ENCODE measurements at regions not wholly inside any gene's neighbourhood (a gene's known extent, or its start where the extent isn't known, plus 50 kb on each side); places are given as distances from the start of the nearest gene placed in this dataset.

DNA sequence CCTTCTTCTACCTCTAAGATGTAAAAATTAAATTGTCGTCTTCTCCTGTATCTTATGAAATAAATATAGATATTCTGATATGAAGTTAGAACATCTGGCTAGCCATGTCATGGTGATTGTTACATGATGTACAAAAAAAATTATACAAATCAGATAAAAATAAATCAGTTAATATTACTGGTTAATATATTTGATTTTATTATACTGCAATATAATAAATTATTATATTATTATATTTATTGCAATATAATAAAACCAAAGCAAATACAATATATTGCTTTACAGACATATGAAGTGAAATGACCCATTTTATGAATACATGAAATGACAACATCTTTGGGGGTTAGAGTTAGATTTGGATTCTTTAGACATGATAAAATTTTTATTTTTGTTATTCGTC lies 72.3 kb upstream of the NAALADL2 start:
- no peak for TF ChIP-seq TEAD4 (IDR thresholded peaks at IDR 0.05)
- TF ChIP-seq ZBTB7A (IDR thresholded peaks at IDR 0.05; ENCODE audit: low read depth): no peak
- TF ChIP-seq NFIC (IDR thresholded peaks at IDR 0.05): no peak

DNA sequence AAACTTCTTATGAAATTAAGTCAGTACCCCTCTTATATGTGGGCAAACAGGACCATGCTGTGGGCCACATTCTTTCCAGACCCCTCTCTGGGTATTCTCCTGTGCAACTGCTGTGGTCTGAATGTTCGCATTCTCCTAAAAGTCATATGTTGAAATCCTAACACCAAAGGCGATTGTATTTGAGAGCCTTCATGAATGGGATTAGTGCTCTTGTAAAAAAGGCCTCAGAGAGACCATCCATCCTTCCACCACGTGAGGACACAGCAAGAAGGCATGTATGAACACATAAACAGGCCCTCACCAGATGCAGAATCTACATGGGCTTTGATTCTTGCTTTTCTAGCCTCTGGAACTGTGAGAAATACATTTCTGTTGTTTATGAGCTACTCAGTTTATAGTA lies 68.0 kb upstream of the NAALADL2 start:
- TF ChIP-seq NFIC (IDR thresholded peaks at IDR 0.05): no peak
- TF ChIP-seq YY1 (IDR thresholded peaks at IDR 0.05; ENCODE audit: low read depth): no peak
- TF ChIP-seq, protein P1, sequence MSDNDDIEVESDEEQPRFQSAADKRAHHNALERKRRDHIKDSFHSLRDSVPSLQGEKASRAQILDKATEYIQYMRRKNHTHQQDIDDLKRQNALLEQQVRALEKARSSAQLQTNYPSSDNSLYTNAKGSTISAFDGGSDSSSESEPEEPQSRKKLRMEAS (IDR thresholded peaks at IDR 0.05): no peak
- no peak for TF ChIP-seq RAD21 (IDR thresholded peaks at IDR 0.05; ENCODE audit: low read depth)
- TF ChIP-seq EP300 (IDR thresholded peaks at IDR 0.05; ENCODE audit: borderline replicate concordance): no peak
- TF ChIP-seq CEBPB (IDR thresholded peaks at IDR 0.05): no peak
- no peak for TF ChIP-seq FOXM1 (IDR thresholded peaks at IDR 0.05; ENCODE audit: borderline replicate concordance, low read depth)
- TF ChIP-seq, protein P2, sequence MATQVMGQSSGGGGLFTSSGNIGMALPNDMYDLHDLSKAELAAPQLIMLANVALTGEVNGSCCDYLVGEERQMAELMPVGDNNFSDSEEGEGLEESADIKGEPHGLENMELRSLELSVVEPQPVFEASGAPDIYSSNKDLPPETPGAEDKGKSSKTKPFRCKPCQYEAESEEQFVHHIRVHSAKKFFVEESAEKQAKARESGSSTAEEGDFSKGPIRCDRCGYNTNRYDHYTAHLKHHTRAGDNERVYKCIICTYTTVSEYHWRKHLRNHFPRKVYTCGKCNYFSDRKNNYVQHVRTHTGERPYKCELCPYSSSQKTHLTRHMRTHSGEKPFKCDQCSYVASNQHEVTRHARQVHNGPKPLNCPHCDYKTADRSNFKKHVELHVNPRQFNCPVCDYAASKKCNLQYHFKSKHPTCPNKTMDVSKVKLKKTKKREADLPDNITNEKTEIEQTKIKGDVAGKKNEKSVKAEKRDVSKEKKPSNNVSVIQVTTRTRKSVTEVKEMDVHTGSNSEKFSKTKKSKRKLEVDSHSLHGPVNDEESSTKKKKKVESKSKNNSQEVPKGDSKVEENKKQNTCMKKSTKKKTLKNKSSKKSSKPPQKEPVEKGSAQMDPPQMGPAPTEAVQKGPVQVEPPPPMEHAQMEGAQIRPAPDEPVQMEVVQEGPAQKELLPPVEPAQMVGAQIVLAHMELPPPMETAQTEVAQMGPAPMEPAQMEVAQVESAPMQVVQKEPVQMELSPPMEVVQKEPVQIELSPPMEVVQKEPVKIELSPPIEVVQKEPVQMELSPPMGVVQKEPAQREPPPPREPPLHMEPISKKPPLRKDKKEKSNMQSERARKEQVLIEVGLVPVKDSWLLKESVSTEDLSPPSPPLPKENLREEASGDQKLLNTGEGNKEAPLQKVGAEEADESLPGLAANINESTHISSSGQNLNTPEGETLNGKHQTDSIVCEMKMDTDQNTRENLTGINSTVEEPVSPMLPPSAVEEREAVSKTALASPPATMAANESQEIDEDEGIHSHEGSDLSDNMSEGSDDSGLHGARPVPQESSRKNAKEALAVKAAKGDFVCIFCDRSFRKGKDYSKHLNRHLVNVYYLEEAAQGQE (IDR thresholded peaks at IDR 0.05; ENCODE audit: low read depth): no peak
- TF ChIP-seq ZBTB7A (IDR thresholded peaks at IDR 0.05; ENCODE audit: low read depth): no peak
- TF ChIP-seq EGR1 (IDR thresholded peaks at IDR 0.05): no peak
- TF ChIP-seq TEAD4 (IDR thresholded peaks at IDR 0.05): no peak
- TF ChIP-seq TAF1 (IDR thresholded peaks at IDR 0.05; ENCODE audit: low read depth): no peak
- no peak for TF ChIP-seq CREB1 (IDR thresholded peaks at IDR 0.05; ENCODE audit: low read depth)
- no peak for TF ChIP-seq TCF12 (IDR thresholded peaks at IDR 0.05; ENCODE audit: low read depth)

DNA sequence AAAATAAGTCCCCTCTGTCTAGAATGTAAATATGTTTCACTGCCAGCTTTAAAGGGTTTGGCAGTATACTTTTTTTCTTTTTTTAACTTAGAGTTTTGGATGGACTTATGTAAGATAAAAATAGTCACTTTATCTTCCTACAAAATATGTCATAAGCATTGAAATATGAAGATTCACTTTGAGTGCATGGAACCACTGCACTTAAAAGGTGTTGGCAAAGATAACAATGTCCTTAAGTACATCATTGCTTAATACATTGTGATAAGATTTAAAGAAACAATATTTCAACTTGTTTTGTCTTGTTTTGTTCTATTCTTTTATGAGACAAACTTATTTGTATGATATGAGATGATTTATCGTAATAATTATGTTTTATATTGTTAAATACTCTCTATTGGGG lies 66.3 kb upstream of the NAALADL2 start:
- TF ChIP-seq, protein P1 (IDR thresholded peaks at IDR 0.05): no peak
- TF ChIP-seq ZBTB7A (IDR thresholded peaks at IDR 0.05; ENCODE audit: low read depth) (no peak), YY1 (IDR thresholded peaks at IDR 0.05; ENCODE audit: low read depth) (no peak), FOXM1 (IDR thresholded peaks at IDR 0.05; ENCODE audit: borderline replicate concordance, low read depth) (no peak), EGR1 (IDR thresholded peaks at IDR 0.05) (no peak), CEBPB (IDR thresholded peaks at IDR 0.05) (no peak), RAD21 (IDR thresholded peaks at IDR 0.05; ENCODE audit: low read depth) (no peak), TEAD4 (IDR thresholded peaks at IDR 0.05) (no peak), NFIC (IDR thresholded peaks at IDR 0.05) (no peak), EP300 (IDR thresholded peaks at IDR 0.05; ENCODE audit: borderline replicate concordance) (no peak), TAF1 (IDR thresholded peaks at IDR 0.05; ENCODE audit: low read depth) (no peak), CREB1 (IDR thresholded peaks at IDR 0.05; ENCODE audit: low read depth) (no peak), TCF12 (IDR thresholded peaks at IDR 0.05; ENCODE audit: low read depth) (no peak)
- TF ChIP-seq, protein P3, sequence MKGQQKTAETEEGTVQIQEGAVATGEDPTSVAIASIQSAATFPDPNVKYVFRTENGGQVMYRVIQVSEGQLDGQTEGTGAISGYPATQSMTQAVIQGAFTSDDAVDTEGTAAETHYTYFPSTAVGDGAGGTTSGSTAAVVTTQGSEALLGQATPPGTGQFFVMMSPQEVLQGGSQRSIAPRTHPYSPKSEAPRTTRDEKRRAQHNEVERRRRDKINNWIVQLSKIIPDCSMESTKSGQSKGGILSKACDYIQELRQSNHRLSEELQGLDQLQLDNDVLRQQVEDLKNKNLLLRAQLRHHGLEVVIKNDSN (IDR thresholded peaks at IDR 0.05): no peak
- TF ChIP-seq, protein P2 (IDR thresholded peaks at IDR 0.05; ENCODE audit: low read depth): no peak
